ENCODE measurements at regions not wholly inside any gene's neighbourhood (a gene's known extent, or its start where the extent isn't known, plus 50 kb on each side); places are given as distances from the start of the nearest gene placed in this dataset.

- no peak for DNase-seq
- Mint-ChIP-seq H3K9me3 (no peaks in the 10 kb centered on the region), H3K4me1 (peaks cover 20% of the 10 kb centered on the region), H3K4me3 (no peak overlapping the region), H3K36me3 (ENCODE audit: low read depth) (no peaks in the 10 kb centered on the region), H3K27me3 (ENCODE audit: low read depth, poor library complexity) (peaks cover 5% of the 10 kb centered on the region), H3K27ac (no peak overlapping the region)
- TF ChIP-seq CTCF (IDR thresholded peaks at IDR 0.05): no peak
These were observed 589.8 kb upstream of the DPPA4 start for GRCh38 chr3:109927161-109927560.

GRCh38 chr3:109927726-109928125, 590.4 kb upstream of the DPPA4 start:
- DNase-seq: no peak
- Mint-ChIP-seq H3K9me3 (no peaks in the 10 kb centered on the region), H3K4me3 (no peak overlapping the region), H3K27me3 (ENCODE audit: low read depth, poor library complexity) (peaks cover 5% of the 10 kb centered on the region), H3K36me3 (ENCODE audit: low read depth) (no peaks in the 10 kb centered on the region), H3K4me1 (peaks cover 14% of the 10 kb centered on the region), H3K27ac (no peak overlapping the region)
- no peak for TF ChIP-seq CTCF (IDR thresholded peaks at IDR 0.05)

- Mint-ChIP-seq H3K27ac (no peak overlapping the region), H3K4me1 (peaks cover 12% of the 10 kb centered on the region), H3K9me3 (no peaks in the 10 kb centered on the region), H3K4me3 (no peak overlapping the region), H3K27me3 (ENCODE audit: low read depth, poor library complexity) (peaks cover 8% of the 10 kb centered on the region), H3K36me3 (ENCODE audit: low read depth) (no peaks in the 10 kb centered on the region)
- no peak for TF ChIP-seq CTCF (IDR thresholded peaks at IDR 0.05)
- DNase-seq: no peak
These were observed 593.2 kb upstream of the DPPA4 start for GRCh38 chr3:109930582-109930981.

- no peak for DNase-seq
- Mint-ChIP-seq H3K27me3 (ENCODE audit: low read depth, poor library complexity) (peaks cover 4% of the 10 kb centered on the region), H3K36me3 (ENCODE audit: low read depth) (no peaks in the 10 kb centered on the region), H3K27ac (no peak overlapping the region), H3K4me1 (no peaks in the 10 kb centered on the region), H3K4me3 (no peak overlapping the region), H3K9me3 (no peaks in the 10 kb centered on the region)
- TF ChIP-seq CTCF (IDR thresholded peaks at IDR 0.05): no peak
These were observed 596.2 kb upstream of the DPPA4 start for GRCh38 chr3:109933576-109933975.

- Mint-ChIP-seq H3K4me3 (no peak overlapping the region), H3K27ac (no peak overlapping the region), H3K4me1 (peaks cover 2% of the 10 kb centered on the region), H3K27me3 (ENCODE audit: low read depth, poor library complexity) (peaks cover 1% of the 10 kb centered on the region), H3K36me3 (ENCODE audit: low read depth) (no peaks in the 10 kb centered on the region), H3K9me3 (peaks cover 6% of the 10 kb centered on the region)
- no peak for TF ChIP-seq CTCF (IDR thresholded peaks at IDR 0.05)
- DNase-seq: no peak
These were observed 602.5 kb upstream of the DPPA4 start for GRCh38 chr3:109939817-109940216.

GRCh38 chr3:109943181-109943580, 605.8 kb upstream of the DPPA4 start:
- Mint-ChIP-seq H3K9me3 (peaks cover 6% of the 10 kb centered on the region), H3K27me3 (ENCODE audit: low read depth, poor library complexity) (no peaks in the 10 kb centered on the region), H3K4me3 (no peak overlapping the region), H3K4me1 (peaks cover 6% of the 10 kb centered on the region), H3K36me3 (ENCODE audit: low read depth) (no peaks in the 10 kb centered on the region), H3K27ac (no peak overlapping the region)
- no peak for TF ChIP-seq CTCF (IDR thresholded peaks at IDR 0.05)
- DNase-seq: no peak
